ENCODE measurements at regions not wholly inside any gene's neighbourhood (a gene's known extent, or its start where the extent isn't known, plus 50 kb on each side); places are given as distances from the start of the nearest gene placed in this dataset.

DNA sequence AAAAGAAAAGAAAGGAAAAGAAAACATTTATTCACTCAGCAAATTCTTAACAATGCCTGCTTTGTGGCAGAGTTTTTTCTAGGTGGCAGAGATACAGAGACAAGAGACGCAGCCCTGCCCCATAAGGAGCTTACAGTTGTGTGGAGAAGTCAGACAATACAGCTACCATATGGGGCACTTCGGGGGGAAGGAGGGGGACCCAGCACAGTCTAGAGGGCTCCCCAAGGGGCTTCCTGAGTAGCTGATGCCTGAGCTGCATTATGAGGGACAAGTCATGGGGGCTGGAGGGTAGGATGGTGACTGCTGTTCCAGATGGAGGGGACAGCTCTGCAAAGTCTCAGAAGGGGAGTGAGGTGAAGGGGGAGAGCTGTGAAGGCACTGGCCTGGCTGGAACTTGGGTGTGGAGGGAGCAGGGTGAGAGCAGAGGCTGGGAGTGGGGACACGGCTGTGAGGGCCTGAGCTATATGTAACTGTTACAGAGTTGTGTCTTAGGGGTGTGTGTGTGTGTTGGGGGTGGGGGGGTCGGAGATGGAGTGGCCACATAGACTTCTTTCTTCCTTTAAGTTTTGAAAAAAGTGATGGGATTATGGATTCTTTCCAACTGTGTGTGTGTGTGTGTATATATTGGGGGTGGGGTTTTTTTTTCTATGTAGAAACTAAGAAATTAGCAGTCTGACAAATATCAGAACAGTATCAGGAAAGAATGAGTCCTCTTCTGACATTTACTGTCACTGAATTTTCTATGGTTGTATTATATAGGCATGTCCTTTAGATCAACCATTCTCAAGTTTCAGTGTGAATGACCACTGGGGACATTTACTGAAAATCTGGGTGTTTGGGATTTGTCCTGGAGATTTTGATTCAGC, 66.0 kb upstream of the HAAO start:
- Histone ChIP-seq H3K36me3 (ENCODE audit: insufficient read depth, low read length) (no peaks in the 10 kb centered on the region), H3K27me3 (ENCODE audit: insufficient read depth, low read length) (no peaks in the 10 kb centered on the region), H3K4me3 (ENCODE audit: low read length) (no peak overlapping the region), H2AFZ (ENCODE audit: low read depth, low read length) (no peak overlapping the region), H3K9me3 (ENCODE audit: low read length) (peaks cover 6% of the 10 kb centered on the region), H3K4me1 (ENCODE audit: insufficient read depth, low read length) (peaks cover 9% of the 10 kb centered on the region)

DNA sequence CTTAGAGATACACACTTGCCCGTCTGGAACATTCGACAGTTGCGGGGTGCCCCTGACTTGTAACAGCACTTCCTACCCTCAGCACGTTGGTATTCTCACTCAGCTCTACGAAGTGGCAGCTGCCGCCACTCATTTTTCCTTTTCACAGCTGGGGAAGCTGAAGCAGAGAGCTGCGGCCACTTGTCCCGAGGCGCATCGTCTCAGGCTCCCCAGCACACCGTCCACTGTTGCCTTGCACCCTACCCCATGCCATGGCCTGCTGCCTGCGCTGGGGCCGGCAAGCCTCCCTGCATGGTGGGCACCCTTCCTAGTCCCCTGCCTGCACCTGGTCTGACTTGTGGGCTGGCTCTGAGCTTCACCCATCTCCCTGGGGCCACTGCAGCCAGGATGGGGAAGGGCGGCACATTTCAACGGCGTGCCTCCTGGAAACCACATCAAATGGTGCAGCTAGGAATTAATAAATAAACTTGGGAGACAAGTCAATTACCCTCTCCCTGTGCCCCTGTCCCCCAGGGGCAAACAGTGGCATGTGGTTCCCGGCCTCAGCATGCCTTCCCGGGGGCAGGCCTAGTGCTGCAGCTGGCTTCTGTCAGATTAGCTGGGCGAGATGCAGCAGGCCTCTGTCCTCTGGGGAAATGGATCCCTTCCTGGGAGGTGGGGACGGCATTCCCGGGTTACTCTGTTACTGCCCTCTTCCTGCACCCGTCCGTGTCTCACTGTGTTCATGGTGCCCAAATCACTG, 64.7 kb upstream of the HAAO start:
- H3K4me3 ChIP-seq (ENCODE audit: low read length) = no peak overlapping the region
- H3K9me3 ChIP-seq (ENCODE audit: low read length) = no peaks in the 10 kb centered on the region
- peaks cover 9% of the 10 kb centered on the region for H3K4me1 ChIP-seq (ENCODE audit: insufficient read depth, low read length)
- no peak overlapping the region for H2AFZ ChIP-seq (ENCODE audit: low read depth, low read length)
- no peaks in the 10 kb centered on the region for H3K27me3 ChIP-seq (ENCODE audit: insufficient read depth, low read length)
- H3K36me3 ChIP-seq (ENCODE audit: insufficient read depth, low read length) = no peaks in the 10 kb centered on the region

DNA sequence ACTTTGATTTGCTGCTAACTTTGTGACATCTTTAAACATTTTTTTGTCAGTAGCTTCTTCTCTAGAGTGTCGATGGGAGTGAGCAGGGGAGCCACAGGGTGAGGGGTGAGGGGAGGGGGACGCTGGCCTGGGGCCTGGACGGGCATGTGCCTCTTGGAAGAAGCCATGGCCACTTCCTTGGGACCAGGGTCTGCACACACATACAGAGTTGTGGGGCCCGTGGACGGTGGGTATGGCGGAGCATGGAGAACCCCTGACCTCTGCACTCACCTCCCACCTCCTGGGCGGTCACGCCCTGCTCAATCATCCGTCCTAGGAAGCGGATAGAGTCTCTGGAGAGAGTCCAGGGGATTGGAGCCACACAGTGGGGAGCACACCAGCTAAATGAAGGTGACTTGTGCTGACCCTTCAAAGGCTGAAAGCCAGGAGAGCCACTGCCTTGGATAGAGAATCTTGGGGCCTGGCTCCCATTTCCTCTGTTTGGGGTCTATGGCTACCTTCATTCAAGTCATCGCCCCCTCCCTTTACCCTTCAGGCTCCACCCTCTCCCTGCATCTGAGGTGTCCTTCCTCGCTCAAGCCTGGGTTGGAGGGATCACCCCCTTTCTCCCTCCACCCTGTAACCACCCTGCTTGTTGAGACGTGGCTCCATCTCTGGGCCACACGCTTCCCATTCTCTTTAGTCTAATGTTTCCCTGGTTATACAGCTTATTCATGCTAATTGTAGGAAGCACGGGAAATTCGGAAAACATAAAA, 63.9 kb upstream of the HAAO start:
- Histone ChIP-seq H3K9me3 (ENCODE audit: low read length) (no peaks in the 10 kb centered on the region), H3K36me3 (ENCODE audit: insufficient read depth, low read length) (no peaks in the 10 kb centered on the region), H3K4me1 (ENCODE audit: insufficient read depth, low read length) (peaks cover 9% of the 10 kb centered on the region), H3K4me3 (ENCODE audit: low read length) (no peak overlapping the region), H2AFZ (ENCODE audit: low read depth, low read length) (no peak overlapping the region), H3K27me3 (ENCODE audit: insufficient read depth, low read length) (no peaks in the 10 kb centered on the region)

DNA sequence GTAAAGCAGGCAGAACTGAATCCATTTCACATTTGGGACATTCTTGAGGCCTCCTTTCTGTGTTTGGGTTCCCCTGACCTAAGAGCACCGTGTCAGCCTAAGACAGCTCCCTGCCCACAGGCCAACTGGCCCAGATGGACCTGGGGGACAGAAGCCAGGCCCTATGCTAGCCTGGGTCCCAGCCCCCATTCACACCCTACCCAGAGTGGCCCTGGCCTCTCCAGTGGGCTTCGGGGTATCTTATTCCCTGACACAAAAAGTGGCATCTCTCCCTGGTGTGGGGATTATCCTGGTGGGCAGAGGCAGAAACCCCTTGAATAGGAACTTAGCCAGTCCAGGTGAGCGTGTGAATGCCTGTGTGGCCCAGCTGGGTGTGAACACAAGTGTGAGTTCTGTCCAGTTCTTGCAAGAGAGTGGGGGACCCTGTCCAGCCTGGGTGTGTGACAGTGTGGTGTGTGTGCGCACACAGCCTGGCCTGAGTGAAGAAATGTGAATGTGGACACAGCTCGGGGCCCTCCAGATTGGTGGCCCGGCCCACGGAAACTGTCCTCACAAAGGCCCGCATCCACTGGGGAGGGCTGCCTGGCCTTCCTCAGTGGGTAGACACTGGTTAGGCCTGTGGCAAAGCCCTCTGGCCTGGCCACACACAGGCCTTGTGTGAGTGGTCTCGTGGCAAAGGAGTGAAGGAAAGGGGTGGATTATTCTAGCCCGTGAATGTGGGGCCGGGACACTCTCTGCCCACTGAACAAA, 63.0 kb upstream of the HAAO start:
- Histone ChIP-seq H3K27me3 (ENCODE audit: insufficient read depth, low read length) (no peaks in the 10 kb centered on the region), H3K9me3 (ENCODE audit: low read length) (no peaks in the 10 kb centered on the region), H3K4me3 (ENCODE audit: low read length) (no peak overlapping the region), H3K4me1 (ENCODE audit: insufficient read depth, low read length) (peaks cover 9% of the 10 kb centered on the region), H3K36me3 (ENCODE audit: insufficient read depth, low read length) (no peaks in the 10 kb centered on the region), H2AFZ (ENCODE audit: low read depth, low read length) (no peak overlapping the region)

DNA sequence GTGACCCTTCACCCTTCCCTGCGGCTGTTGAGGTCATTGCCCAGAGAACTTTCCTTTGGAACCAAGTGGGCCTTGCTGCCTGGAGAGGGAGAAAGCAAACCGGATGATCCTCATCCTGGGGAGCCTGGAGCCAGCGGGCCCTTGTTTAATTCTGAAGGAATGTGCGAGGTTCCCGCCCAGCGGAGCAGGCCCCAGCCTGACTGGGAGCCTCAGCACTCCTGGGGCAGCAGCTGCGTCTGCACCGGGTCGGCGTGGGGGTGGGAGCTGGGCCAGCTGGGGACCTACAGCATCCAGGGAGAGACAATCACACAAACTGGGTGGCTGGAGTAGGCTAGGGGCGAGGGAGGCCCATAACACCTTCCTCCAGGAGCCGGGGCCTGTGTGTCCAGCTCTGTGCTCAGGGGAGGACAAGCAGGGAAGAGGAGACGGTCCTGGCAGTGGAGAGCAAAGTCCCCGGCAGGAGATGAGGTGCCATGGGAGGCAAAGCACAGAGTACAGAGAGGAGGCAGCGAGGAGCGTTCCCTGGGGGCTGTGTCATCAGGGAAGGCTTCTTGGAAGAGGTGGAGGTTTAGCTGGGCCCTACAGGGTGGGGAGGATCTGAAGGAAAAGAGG, 61.9 kb upstream of the HAAO start:
- H3K9me3 ChIP-seq (ENCODE audit: low read length) = no peaks in the 10 kb centered on the region
- no peak overlapping the region for H3K4me3 ChIP-seq (ENCODE audit: low read length)
- peaks cover 9% of the 10 kb centered on the region for H3K4me1 ChIP-seq (ENCODE audit: insufficient read depth, low read length)
- H2AFZ ChIP-seq (ENCODE audit: low read depth, low read length) = peak overlapping the region; percentile 1
- H3K36me3 ChIP-seq (ENCODE audit: insufficient read depth, low read length) = no peaks in the 10 kb centered on the region
- no peaks in the 10 kb centered on the region for H3K27me3 ChIP-seq (ENCODE audit: insufficient read depth, low read length)

DNA sequence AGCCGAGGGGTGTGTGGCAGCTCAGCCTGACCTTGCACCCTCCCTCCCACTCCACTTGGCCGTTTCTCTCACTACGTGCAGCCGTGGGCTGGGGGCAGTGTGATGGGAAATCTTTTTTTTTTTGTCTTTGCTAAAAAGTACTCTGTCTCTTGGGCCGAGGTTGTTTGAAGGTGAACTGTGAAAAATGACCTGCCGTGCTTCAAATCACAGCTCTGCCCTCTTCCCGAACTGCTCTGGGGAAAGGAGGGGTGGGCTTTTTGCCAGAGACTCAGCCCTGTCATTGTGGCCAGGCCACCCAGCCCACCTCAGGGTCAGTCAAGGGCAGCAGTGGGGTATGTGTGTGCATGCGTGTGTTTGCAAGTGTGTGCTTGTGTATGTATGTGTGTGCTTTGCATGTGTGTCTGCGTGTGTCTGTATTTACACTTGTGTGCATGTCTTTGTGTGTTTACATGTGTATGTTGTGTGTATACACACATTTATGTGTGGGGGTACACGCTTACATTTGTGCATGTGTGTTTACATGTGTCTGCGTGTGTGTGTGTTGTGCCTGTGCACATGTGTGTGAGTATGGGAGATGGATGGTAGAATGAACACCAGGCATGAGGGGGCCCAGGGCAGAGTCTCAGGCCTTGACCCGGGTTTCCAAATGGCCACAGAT, 61.3 kb upstream of the HAAO start:
- no peak overlapping the region for H3K4me3 ChIP-seq (ENCODE audit: low read length)
- H3K9me3 ChIP-seq (ENCODE audit: low read length) = no peaks in the 10 kb centered on the region
- no peaks in the 10 kb centered on the region for H3K27me3 ChIP-seq (ENCODE audit: insufficient read depth, low read length)
- peaks cover 9% of the 10 kb centered on the region for H3K4me1 ChIP-seq (ENCODE audit: insufficient read depth, low read length)
- no peaks in the 10 kb centered on the region for H3K36me3 ChIP-seq (ENCODE audit: insufficient read depth, low read length)
- H2AFZ ChIP-seq (ENCODE audit: low read depth, low read length) = peak overlapping the region; percentile 1

DNA sequence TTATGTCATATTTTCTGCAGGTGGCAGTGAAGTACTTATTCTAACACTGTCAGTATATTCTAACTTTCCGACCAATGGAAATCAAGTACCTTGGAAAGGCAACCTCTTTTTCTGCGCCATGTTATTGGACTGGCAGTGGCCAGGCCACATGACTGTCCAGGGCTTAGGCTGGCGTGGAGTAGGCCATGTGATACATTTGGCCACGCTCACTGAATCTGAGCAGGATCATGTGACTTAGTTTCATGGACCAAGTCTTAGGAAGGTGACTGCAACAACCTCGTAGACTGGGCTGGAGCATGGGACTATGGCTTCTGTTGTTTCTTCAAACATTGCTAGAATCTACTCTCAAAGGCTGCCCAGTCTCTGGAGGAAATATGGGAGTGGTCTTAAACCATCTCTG, 60.4 kb upstream of the HAAO start:
- Histone ChIP-seq H3K4me1 (ENCODE audit: insufficient read depth, low read length) (peaks cover 9% of the 10 kb centered on the region), H3K36me3 (ENCODE audit: insufficient read depth, low read length) (no peaks in the 10 kb centered on the region), H2AFZ (ENCODE audit: low read depth, low read length) (no peak overlapping the region), H3K4me3 (ENCODE audit: low read length) (no peak overlapping the region), H3K9me3 (ENCODE audit: low read length) (no peaks in the 10 kb centered on the region), H3K27me3 (ENCODE audit: insufficient read depth, low read length) (no peaks in the 10 kb centered on the region)

DNA sequence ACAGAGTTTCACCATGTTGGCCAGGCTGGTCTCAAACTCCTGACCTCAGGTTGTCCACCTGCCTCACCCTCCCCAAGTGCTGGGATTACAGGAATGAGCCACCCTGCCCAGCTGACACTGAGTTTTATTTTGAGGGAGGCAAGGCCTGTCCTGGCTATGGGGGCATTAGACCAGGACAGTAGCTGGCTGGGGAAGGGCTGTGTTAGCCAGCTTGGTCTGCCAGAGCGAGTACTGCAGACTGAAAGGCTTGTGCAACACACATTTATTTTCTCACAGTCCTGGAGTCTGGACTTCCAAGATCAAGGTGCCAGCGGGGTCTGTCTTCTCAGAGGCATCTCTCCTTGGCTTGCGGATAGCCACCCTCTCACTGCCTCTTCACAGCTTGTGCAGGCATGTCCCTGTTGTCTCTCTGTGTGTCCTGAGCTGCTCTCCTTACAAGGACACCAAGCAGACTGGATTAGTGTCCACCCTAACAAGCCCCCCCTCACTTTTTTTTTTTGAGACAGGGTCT, 59.4 kb upstream of the HAAO start:
- Histone ChIP-seq H3K27me3 (ENCODE audit: insufficient read depth, low read length) (no peaks in the 10 kb centered on the region), H3K36me3 (ENCODE audit: insufficient read depth, low read length) (no peaks in the 10 kb centered on the region), H3K9me3 (ENCODE audit: low read length) (no peaks in the 10 kb centered on the region), H3K4me1 (ENCODE audit: insufficient read depth, low read length) (peaks cover 9% of the 10 kb centered on the region), H3K4me3 (ENCODE audit: low read length) (no peak overlapping the region), H2AFZ (ENCODE audit: low read depth, low read length) (no peak overlapping the region)

DNA sequence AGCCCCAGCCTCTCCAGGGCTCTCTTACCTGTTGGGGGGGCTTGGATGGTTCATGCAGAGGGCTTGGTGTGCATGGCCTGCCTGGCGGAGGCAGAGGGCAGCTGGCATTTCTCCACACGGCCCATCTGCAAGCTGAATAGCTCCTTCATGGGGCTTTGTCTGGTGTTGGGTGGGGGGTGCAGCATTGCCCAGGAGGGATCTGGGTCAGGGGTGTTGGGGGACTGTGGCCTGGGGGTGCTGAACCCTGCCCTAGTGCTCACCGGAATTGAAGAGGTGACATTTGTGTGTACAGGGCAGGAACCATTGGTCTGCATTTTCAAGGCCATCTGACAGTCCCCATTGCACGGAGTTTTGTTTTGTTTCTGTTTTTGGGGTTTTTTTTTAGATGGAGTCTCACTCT, 58.8 kb upstream of the HAAO start:
- Histone ChIP-seq H3K4me1 (ENCODE audit: insufficient read depth, low read length) (peaks cover 9% of the 10 kb centered on the region), H2AFZ (ENCODE audit: low read depth, low read length) (no peak overlapping the region), H3K27me3 (ENCODE audit: insufficient read depth, low read length) (no peaks in the 10 kb centered on the region), H3K36me3 (ENCODE audit: insufficient read depth, low read length) (no peaks in the 10 kb centered on the region), H3K4me3 (ENCODE audit: low read length) (no peak overlapping the region), H3K9me3 (ENCODE audit: low read length) (no peaks in the 10 kb centered on the region)

DNA sequence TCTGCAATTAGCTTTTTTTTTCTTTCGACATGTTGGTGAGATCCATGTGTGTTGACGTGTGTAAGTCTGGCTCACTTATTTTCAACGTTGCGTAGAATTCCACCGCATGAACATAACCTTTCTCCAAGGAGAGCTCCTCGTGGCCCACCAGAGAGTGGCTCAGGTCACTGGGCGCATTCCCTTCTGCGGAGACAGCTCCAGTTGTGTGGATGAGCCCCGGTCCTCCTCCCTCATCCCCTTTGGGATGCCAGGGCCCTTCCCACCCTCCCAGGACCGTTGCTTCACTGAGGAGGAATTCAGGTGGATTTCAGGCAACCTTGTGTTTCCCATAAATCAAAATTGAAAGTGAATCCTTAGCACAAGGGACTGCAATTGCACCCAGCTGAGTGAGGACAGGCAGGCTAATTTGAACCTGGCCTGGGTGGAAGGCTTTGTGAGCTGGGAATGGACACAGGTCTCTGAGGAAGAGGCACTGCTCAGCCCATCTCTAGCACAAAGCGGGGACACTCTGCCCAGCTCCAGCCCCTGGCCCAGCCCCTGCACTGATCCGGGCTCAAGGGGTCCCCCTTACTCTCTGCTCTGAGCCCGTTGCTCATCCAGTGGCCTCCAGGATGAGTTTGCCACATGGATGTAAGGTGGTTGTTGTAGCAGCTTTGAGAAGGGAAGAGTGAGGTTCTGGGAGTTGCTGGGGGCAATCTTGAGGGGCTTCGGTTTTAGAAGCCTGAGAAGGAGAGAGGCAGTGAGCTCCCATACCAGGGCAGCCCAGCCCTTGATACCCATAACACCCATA, 57.8 kb upstream of the HAAO start:
- Histone ChIP-seq H3K4me1 (ENCODE audit: insufficient read depth, low read length) (peaks cover 9% of the 10 kb centered on the region), H3K9me3 (ENCODE audit: low read length) (no peaks in the 10 kb centered on the region), H3K27me3 (ENCODE audit: insufficient read depth, low read length) (no peaks in the 10 kb centered on the region), H3K4me3 (ENCODE audit: low read length) (no peak overlapping the region), H2AFZ (ENCODE audit: low read depth, low read length) (no peak overlapping the region), H3K36me3 (ENCODE audit: insufficient read depth, low read length) (no peaks in the 10 kb centered on the region)

DNA sequence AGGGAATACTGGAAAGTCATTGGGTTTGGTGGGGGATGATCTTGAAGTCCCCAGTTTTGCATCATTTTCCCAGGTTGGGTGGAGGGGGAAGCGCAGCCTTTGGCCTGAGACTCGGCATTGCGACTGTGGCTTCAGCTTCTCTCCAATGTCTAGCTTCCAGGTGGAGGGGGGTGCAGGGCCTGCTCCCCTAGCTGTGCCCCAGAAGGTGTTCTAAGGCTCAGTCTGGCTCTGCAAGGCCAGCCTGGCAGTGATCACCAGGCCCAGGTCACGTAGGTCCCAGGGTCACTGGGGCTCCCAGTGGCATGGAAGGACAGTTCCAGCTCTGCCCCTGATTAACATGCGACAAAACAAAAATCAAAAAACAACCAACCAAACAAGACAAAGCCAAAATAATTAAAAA, 56.9 kb upstream of the HAAO start:
- H3K27me3 ChIP-seq (ENCODE audit: insufficient read depth, low read length) = no peaks in the 10 kb centered on the region
- H3K36me3 ChIP-seq (ENCODE audit: insufficient read depth, low read length) = no peaks in the 10 kb centered on the region
- no peak overlapping the region for H2AFZ ChIP-seq (ENCODE audit: low read depth, low read length)
- H3K4me1 ChIP-seq (ENCODE audit: insufficient read depth, low read length) = peaks cover 8% of the 10 kb centered on the region
- H3K4me3 ChIP-seq (ENCODE audit: low read length) = no peak overlapping the region
- no peaks in the 10 kb centered on the region for H3K9me3 ChIP-seq (ENCODE audit: low read length)
